MCF 10A (cell line): ENCODE measurements at regions not wholly inside any gene's neighbourhood (a gene's known extent, or its start where the extent isn't known, plus 50 kb on each side); places are given as distances from the start of the nearest gene placed in this dataset.

Source experiments
- BruUV-seq: library from RNA; stranded (reverse); fragments of 400-500 nt; replicated peaks from 2 replicates; lab custom pipeline; 2021; lab: Mats Ljungman, UMichigan
- CTCF ChIA-PET: fragments of 300-600 bp; sonication (Branson Sonifier 250); formaldehyde crosslinking; extraction: SDS; loops from one replicate; lab custom pipeline; 2021; ENCODE audit warnings: antibody characterized with exemption, inconsistent platforms; lab: Yijun Ruan, JAX
- POLR2A ChIA-PET: fragments of 300-600, 350-650 bp; sonication (Branson Sonifier 250); formaldehyde crosslinking; extraction: SDS; loops from one replicate; lab custom pipeline; 2020; ENCODE audit warnings: antibody characterized with exemption, inconsistent platforms; lab: Yijun Ruan, JAX
- DNase-seq: peaks from one replicate; pipeline ENCODE4 v3.0.0-alpha.2; 2018; ENCODE audit not compliant: unreplicated experiment
- H3K27ac Mint-ChIP-seq: one replicate; pipeline ENCODE4 v1.8.0; 2022; ENCODE audit warnings: mild to moderate bottlenecking, low read depth, mixed read lengths; ENCODE audit not compliant: unreplicated experiment
- H3K27me3 Mint-ChIP-seq: one replicate; pipeline ENCODE4 v1.8.0; 2022; ENCODE audit warnings: mixed read lengths; ENCODE audit not compliant: insufficient read depth, unreplicated experiment
- H3K36me3 Mint-ChIP-seq: one replicate; pipeline ENCODE4 v1.8.0; 2022; ENCODE audit warnings: mild to moderate bottlenecking, moderate library complexity, mixed read lengths; ENCODE audit not compliant: insufficient read depth, unreplicated experiment
- H3K4me1 Mint-ChIP-seq: one replicate; pipeline ENCODE4 v1.8.0; 2022; ENCODE audit warnings: mixed read lengths; ENCODE audit not compliant: insufficient read depth, unreplicated experiment
- H3K4me3 Mint-ChIP-seq: one replicate; pipeline ENCODE4 v1.8.0; 2022; ENCODE audit warnings: mild to moderate bottlenecking, moderate library complexity, mixed read lengths; ENCODE audit not compliant: unreplicated experiment
- H3K9me3 Mint-ChIP-seq: one replicate; pipeline ENCODE4 v1.8.0; 2022; ENCODE audit warnings: mixed read lengths; ENCODE audit not compliant: unreplicated experiment
- CTCF ChIP-seq: fragments of 200-600 bp; IDR thresholded peaks from one replicate; pipeline ENCODE4 v1.8.0; 2022; ENCODE audit warnings: antibody characterized with exemption, mild to moderate bottlenecking; ENCODE audit not compliant: unreplicated experiment
- intact Hi-C: fragments of 100-400 bp; cut with micrococcal nuclease; formaldehyde crosslinking; loops from 2 replicates; pipeline ENCODE4 v1.14.1; 2022

- Mint-ChIP-seq H3K4me1 (peaks cover 58% of the 10 kb centered on the region), H3K27me3 (no peaks in the 10 kb centered on the region), H3K27ac (peak overlapping the region; percentile 18), H3K9me3 (peaks cover 8% of the 10 kb centered on the region), H3K4me3 (peak overlapping the region; percentile 0), H3K36me3 (no peaks in the 10 kb centered on the region)
- POLR2A ChIA-PET: interaction anchor here (0.6 to 4.5 kb wide), 3 partner anchors 9 to 324 kb away, joined by 3 to 48 read pairs (median 3); no protein-coding TSS in a partner anchor
- no peak for TF ChIP-seq CTCF
- no TSS peak for BruUV-seq
- CTCF ChIA-PET: interaction anchor here (1.1 to 3.6 kb wide), 2 partner anchors 19 to 51 kb away, joined by 5 to 22 read pairs; no protein-coding TSS in a partner anchor
- peak; percentile 46 for DNase-seq
- intact Hi-C loops: no loop called here
Measured at GRCh38 chr10:91349381-91349780, 60.8 kb upstream of the HECTD2 start.

GRCh38 chr10:91350651-91351081 is 59.5 kb upstream of the HECTD2 start:
- no peak for TF ChIP-seq CTCF
- Mint-ChIP-seq H3K4me3 (peak overlapping the region; percentile 60), H3K36me3 (no peaks in the 10 kb centered on the region), H3K9me3 (peaks cover 8% of the 10 kb centered on the region), H3K4me1 (peaks cover 56% of the 10 kb centered on the region), H3K27ac (peak overlapping the region; percentile 97), H3K27me3 (no peaks in the 10 kb centered on the region)
- BruUV-seq: no TSS peak
- DNase-seq: peak; percentile 77
- ChIA-PET POLR2A (interaction anchor here (0.6 to 4.5 kb wide), 16 partner anchors 10 to 1343 kb away, joined by 3 to 48 read pairs (median 3); partner anchors contain the start of gene TNKS2), CTCF (interaction anchor here (0.6 to 3.6 kb wide), 3 partner anchors 52 to 150 kb away, joined by 3 to 22 read pairs (median 3); no protein-coding TSS in a partner anchor)
- intact Hi-C loops: loop anchor here (1.0 kb wide), 1 partner anchor 9 kb away; no protein-coding TSS in a partner anchor

GRCh38 chr10:91352760-91353159 is 57.4 kb upstream of the HECTD2 start:
- no peak for DNase-seq
- no peaks in the 10 kb centered on the region for H3K27me3 Mint-ChIP-seq
- intact Hi-C loops: no loop called here
- no peak for TF ChIP-seq CTCF
- ChIA-PET CTCF (interaction anchor here (0.6 kb wide), 1 partner anchor 1382 kb away, joined by 4 read pairs; no protein-coding TSS in a partner anchor), POLR2A (interaction anchor here (1.7 to 4.5 kb wide), 2 partner anchors 9 to 12 kb away, joined by 4 to 48 read pairs; no protein-coding TSS in a partner anchor)
- no TSS peak for BruUV-seq
- H3K27ac Mint-ChIP-seq: peak overlapping the region; percentile 97
- H3K9me3 Mint-ChIP-seq: no peaks in the 10 kb centered on the region
- no peak overlapping the region for H3K4me3 Mint-ChIP-seq
- H3K4me1 Mint-ChIP-seq: peaks cover 45% of the 10 kb centered on the region
- no peaks in the 10 kb centered on the region for H3K36me3 Mint-ChIP-seq

GRCh38 chr10:91354166-91355075 is 55.7 kb upstream of the HECTD2 start:
- peaks cover 34% of the 10 kb centered on the region for H3K4me1 Mint-ChIP-seq
- intact Hi-C loops: no loop called here
- BruUV-seq: no TSS peak

More at GRCh38 chr10:91354166-91355075, 55.7 kb upstream of the HECTD2 start:
- TF ChIP-seq CTCF: no peak
- Mint-ChIP-seq H3K36me3 (no peaks in the 10 kb centered on the region), H3K4me3 (no peak overlapping the region), H3K27ac (peak overlapping the region; percentile 61), H3K27me3 (no peaks in the 10 kb centered on the region), H3K9me3 (no peaks in the 10 kb centered on the region)
- POLR2A ChIA-PET: interaction anchor here (1.1 kb wide), 1 partner anchor 15 kb away, joined by 3 read pairs; no protein-coding TSS in a partner anchor
- DNase-seq: no peak
- CTCF ChIA-PET: interaction anchor here (0.6 to 1.7 kb wide), 2 partner anchors 8 to 55 kb away, joined by 3 to 5 read pairs; no protein-coding TSS in a partner anchor
